MM.1S (cell line): ENCODE measurements at regions not wholly inside any gene's neighbourhood (a gene's known extent, or its start where the extent isn't known, plus 50 kb on each side); places are given as distances from the start of the nearest gene placed in this dataset.

Experiments
- CTCF ChIP-seq: fragments of 300-600 bp; sonication (generic); IDR thresholded peaks from 2 replicates; pipeline ENCODE4 v1.5.1; 2016; ENCODE audit warnings: antibody characterized with exemption, low read length, mixed read lengths
- EZH2 ChIP-seq: fragments of 300-600 bp; sonication (generic); optimal IDR thresholded peaks from 2 replicates; pipeline ENCODE3; 2017; ENCODE audit warnings: low read depth, mild to moderate bottlenecking, antibody characterized with exemption, low read length, mixed read lengths
- EZH2phosphoT487 ChIP-seq: fragments of 300-600 bp; sonication (generic); IDR thresholded peaks from 2 replicates; pipeline ENCODE4 v1.6.1; 2018; ENCODE audit warnings: antibody characterized with exemption, low read length

GRCh38 chr5:94093300-94093699 is 351.9 kb upstream of the POU5F2 start:
- TF ChIP-seq CTCF, result no peak
- TF ChIP-seq EZH2phosphoT487, result no peak
- no peak for TF ChIP-seq EZH2
